DOHH2 (cell line): ENCODE measurements at regions not wholly inside any gene's neighbourhood (a gene's known extent, or its start where the extent isn't known, plus 50 kb on each side); places are given as distances from the start of the nearest gene placed in this dataset.

Experiments used
- H3F3A ChIP-seq: fragments of 200-600 bp; sonication (generic), shearing (Covaris generic); 2 replicates; pipeline ENCODE4 v1.6.0; 2016; ENCODE audit warnings: antibody characterized with exemption, mild to moderate bottlenecking; ENCODE audit not compliant: control insufficient read depth, insufficient read depth
- H3K27ac ChIP-seq: fragments of 200-600 bp; sonication (generic); 2 replicates; pipeline ENCODE4 v1.5.1; 2014; ENCODE audit warnings: low read depth, mild to moderate bottlenecking, low read length, moderate library complexity
- H3K27me3 ChIP-seq: fragments of 200-600 bp; sonication (generic); 2 replicates; pipeline ENCODE4 v1.6.1; 2014; ENCODE audit warnings: mild to moderate bottlenecking, low read length, mixed read lengths; ENCODE audit not compliant: control insufficient read depth
- H3K36me3 ChIP-seq: fragments of 200-600 bp; sonication (generic); 2 replicates; pipeline ENCODE4 v1.6.1; 2014; ENCODE audit warnings: mild to moderate bottlenecking, low read length, moderate library complexity, mixed read lengths; ENCODE audit not compliant: control insufficient read depth
- H3K4me1 ChIP-seq: fragments of 200-600 bp; sonication (generic); 2 replicates; pipeline ENCODE4 v1.6.1; 2014; ENCODE audit warnings: mild to moderate bottlenecking, low read length, mixed read lengths; ENCODE audit not compliant: control insufficient read depth
- H3K4me2 ChIP-seq: fragments of 200-600 bp; sonication (generic); 2 replicates; pipeline ENCODE4 v1.6.0; 2014; ENCODE audit warnings: mild to moderate bottlenecking, low read length, moderate library complexity
- H3K4me3 ChIP-seq: fragments of 200-600 bp; sonication (generic); 2 replicates; pipeline ENCODE4 v1.5.1; 2014; ENCODE audit warnings: mild to moderate bottlenecking, low read length, mixed read lengths
- H3K79me2 ChIP-seq: fragments of 200-600 bp; sonication (generic); 2 replicates; pipeline ENCODE4 v1.6.1; 2014; ENCODE audit warnings: mild to moderate bottlenecking, low read length, mixed read lengths; ENCODE audit not compliant: control insufficient read depth
- H3K9me2 ChIP-seq: fragments of 200-600 bp; sonication (generic); replicated peaks from 2 replicates; pipeline ENCODE4 v1.6.1; 2014; ENCODE audit warnings: mild to moderate bottlenecking, low read length, mixed read lengths; ENCODE audit not compliant: control insufficient read depth
- H3K9me3 ChIP-seq: fragments of 200-600 bp; sonication (generic); 2 replicates; pipeline ENCODE4 v1.6.1; 2014; ENCODE audit warnings: antibody characterized with exemption, low read length, mixed read lengths; ENCODE audit not compliant: control insufficient read depth, insufficient read depth
- H4K20me1 ChIP-seq: fragments of 200-600 bp; sonication (generic); 2 replicates; pipeline ENCODE4 v1.6.0; 2014; ENCODE audit warnings: low read depth, mild to moderate bottlenecking, antibody characterized with exemption, low read length, moderate library complexity; ENCODE audit not compliant: control insufficient read depth, insufficient read depth
- CTCF ChIP-seq: fragments of 200-600 bp; sonication (generic); IDR thresholded peaks from one replicate; pipeline ENCODE4 v1.5.1; 2014; ENCODE audit warnings: antibody characterized with exemption, mild to moderate bottlenecking, low read depth, low read length; ENCODE audit not compliant: poor library complexity, severe bottlenecking
- EZH2phosphoT487 ChIP-seq: fragments of 200-600 bp; sonication (generic); IDR thresholded peaks from 2 replicates; pipeline ENCODE4 v1.6.1; 2017; ENCODE audit warnings: borderline replicate concordance, mild to moderate bottlenecking, antibody characterized with exemption, low read length, moderate library complexity, mixed read lengths

GRCh38 chr18:66440433-66440832 lies 163.5 kb downstream of the CDH19 start:
- no peaks in the 10 kb centered on the region for H3K9me2 ChIP-seq
- no peaks in the 10 kb centered on the region; the same call in 1 of the 2 replicates for H3K9me3 ChIP-seq
- H3K79me2 ChIP-seq: no peaks in the 10 kb centered on the region
- no peak overlapping the region for H3K4me2 ChIP-seq
- no peaks in the 10 kb centered on the region for H4K20me1 ChIP-seq
- H3K4me1 ChIP-seq: no peaks in the 10 kb centered on the region
- H3K27ac ChIP-seq: no peak overlapping the region
- no peak for TF ChIP-seq EZH2phosphoT487
- TF ChIP-seq CTCF: no peak
- H3F3A ChIP-seq: no peaks in the 10 kb centered on the region
- no peaks in the 10 kb centered on the region for H3K36me3 ChIP-seq
- no peak overlapping the region for H3K4me3 ChIP-seq
- H3K27me3 ChIP-seq: no peaks in the 10 kb centered on the region

- TF ChIP-seq EZH2phosphoT487 (no peak), CTCF (no peak)
- Histone ChIP-seq H3K4me2 (no peak overlapping the region), H3K79me2 (no peaks in the 10 kb centered on the region), H3K27me3 (no peaks in the 10 kb centered on the region), H3K9me3 (no peaks in the 10 kb centered on the region; the same call in 1 of the 2 replicates), H3K27ac (no peak overlapping the region), H3K9me2 (no peaks in the 10 kb centered on the region), H3F3A (no peaks in the 10 kb centered on the region), H4K20me1 (no peaks in the 10 kb centered on the region), H3K36me3 (no peaks in the 10 kb centered on the region), H3K4me1 (no peaks in the 10 kb centered on the region), H3K4me3 (no peak overlapping the region)
These were observed 164.2 kb downstream of the CDH19 start for GRCh38 chr18:66439670-66440069.

- no peaks in the 10 kb centered on the region for H3K79me2 ChIP-seq
- no peaks in the 10 kb centered on the region; the same call in 1 of the 2 replicates for H3K9me3 ChIP-seq
- no peaks in the 10 kb centered on the region for H4K20me1 ChIP-seq
- no peak overlapping the region for H3K27ac ChIP-seq
- H3K27me3 ChIP-seq: no peaks in the 10 kb centered on the region
- H3K9me2 ChIP-seq: no peaks in the 10 kb centered on the region
- TF ChIP-seq CTCF: no peak
- no peak for TF ChIP-seq EZH2phosphoT487
- no peaks in the 10 kb centered on the region for H3F3A ChIP-seq
- no peak overlapping the region for H3K4me3 ChIP-seq
- no peaks in the 10 kb centered on the region for H3K4me1 ChIP-seq
- H3K36me3 ChIP-seq: no peaks in the 10 kb centered on the region
- no peak overlapping the region for H3K4me2 ChIP-seq
These were observed 165.0 kb downstream of the CDH19 start for GRCh38 chr18:66438711-66439536.
